Panc1 (cell line): ENCODE measurements at regions not wholly inside any gene's neighbourhood (a gene's known extent, or its start where the extent isn't known, plus 50 kb on each side); places are given as distances from the start of the nearest gene placed in this dataset.

Experiments
- ATAC-seq: fragments of 200-7000 bp; cut with Tn5 transposase; 2 replicates; pipeline ENCODE4 v1.9.1; 2020; ENCODE audit warnings: mild to moderate bottlenecking, moderate library complexity
- BruUV-seq: library from RNA; stranded (reverse); fragments of 400-500 nt; replicated peaks from 2 replicates; lab custom pipeline; 2021; lab: Mats Ljungman, UMichigan
- CTCF ChIA-PET: fragments of 300-600 bp; sonication (Branson Sonifier 250); formaldehyde crosslinking; loops from one replicate; lab custom pipeline; 2022; ENCODE audit warnings: antibody characterized with exemption; lab: Charles Lee
- POLR2A ChIA-PET: fragments of 300-600 bp; sonication (Branson Sonifier 250); formaldehyde crosslinking; loops from one replicate; lab custom pipeline; 2022; ENCODE audit warnings: antibody characterized with exemption; lab: Charles Lee
- DNase-seq: peaks from one replicate; pipeline ENCODE4 v3.0.0-alpha.2; 2010; ENCODE audit warnings: low read depth, low spot score
- H3K27ac ChIP-seq: 2 replicates; pipeline ENCODE4 v1.5.1; 2011; ENCODE audit warnings: mild to moderate bottlenecking, low read length, inconsistent platforms
- H3K27me3 ChIP-seq: fragments of 200-500 bp; sonication (Bioruptor generic); 2 replicates; pipeline ENCODE4 v1.6.0; 2014; ENCODE audit warnings: low read length, inconsistent platforms; ENCODE audit not compliant: control insufficient read depth, insufficient read depth
- H3K36me3 ChIP-seq: fragments of 200-500 bp; sonication (Bioruptor generic); 2 replicates; pipeline ENCODE4 v1.5.1; 2014; ENCODE audit warnings: inconsistent platforms, mild to moderate bottlenecking, low read length, moderate library complexity; ENCODE audit not compliant: control insufficient read depth, insufficient read depth
- H3K4me1 ChIP-seq: 2 replicates; pipeline ENCODE4 v1.5.1; 2011; ENCODE audit warnings: inconsistent platforms, mild to moderate bottlenecking, low read length, moderate library complexity; ENCODE audit not compliant: control insufficient read depth, insufficient read depth
- H3K4me3 ChIP-seq, 2 experiments: 2 replicates each; pipeline ENCODE4 v1.5.1; 2011 to 2012; ENCODE audit warnings: low read depth in 2 of 2, low read length in 2 of 2, mild to moderate bottlenecking in 2 of 2, inconsistent platforms in 1 of 2, moderate library complexity in 1 of 2
- H3K9me3 ChIP-seq: fragments of 200-500 bp; sonication (Bioruptor generic); 2 replicates; pipeline ENCODE4 v1.5.1; 2014; ENCODE audit warnings: low read depth, mild to moderate bottlenecking, inconsistent platforms, low read length, moderate library complexity; ENCODE audit not compliant: control insufficient read depth, insufficient read depth
- CTCF ChIP-seq: fragments of 450-650 bp; IDR thresholded peaks from 2 replicates; pipeline ENCODE4 v1.5.1; 2017; ENCODE audit warnings: mild to moderate bottlenecking
- POLR2AphosphoS5 ChIP-seq: IDR thresholded peaks from 2 replicates; pipeline ENCODE4 v1.6.1; 2012; ENCODE audit warnings: mild to moderate bottlenecking, low read depth, low read length, moderate library complexity
- REST ChIP-seq, 2 experiments: IDR thresholded peaks; 2 replicates each; pipeline ENCODE4 v1.6.1; 2011 to 2012; ENCODE audit warnings: low read depth in 2 of 2, control low read depth in 1 of 2, low read length in 1 of 2, mild to moderate bottlenecking in 1 of 2, moderate library complexity in 1 of 2; ENCODE audit not compliant: insufficient read depth in 1 of 2
- SIN3A ChIP-seq: IDR thresholded peaks from 2 replicates; pipeline ENCODE4 v1.6.1; 2012; ENCODE audit warnings: low read depth, mild to moderate bottlenecking, low read length, moderate library complexity, borderline replicate concordance; ENCODE audit not compliant: insufficient read depth
- TCF7L2 ChIP-seq: IDR thresholded peaks from 2 replicates; pipeline ENCODE4 v1.6.1; 2011; ENCODE audit warnings: mild to moderate bottlenecking, low read depth, low read length, inconsistent platforms
- in situ Hi-C: cut with HindIII; loops from 2 replicates; pipeline ENCODE4 v1.10.0; 2016; ENCODE audit warnings: low sequenced_read_pairs, low pct_unique_long_range_greater_than_20kb
- intact Hi-C: fragments of 100-400 bp; cut with micrococcal nuclease; formaldehyde crosslinking; loops from one replicate; pipeline ENCODE4 v1.10.0; 2022; ENCODE audit not compliant: unreplicated experiment

- H3K4me3 ChIP-seq = no peak overlapping the region
- H3K27ac ChIP-seq = no peak overlapping the region
- ChIA-PET POLR2A (no interaction called here), CTCF (no interaction called here)
- no peak for ATAC-seq
- no peaks in the 10 kb centered on the region for H3K36me3 ChIP-seq
- DNase-seq = no peak
- BruUV-seq = no TSS peak
- intact Hi-C loops (no loop called here), in situ Hi-C loops (no loop called here)
- no peaks in the 10 kb centered on the region for H3K4me1 ChIP-seq
- TF ChIP-seq POLR2AphosphoS5 = no peak
- no peak for TF ChIP-seq REST (IDR thresholded peaks at IDR 0.05; ENCODE audit: insufficient read depth in 1 of 2, low read depth in 2 of 2, low read length in 1 of 2)
- TF ChIP-seq CTCF = no peak
- TF ChIP-seq TCF7L2 = no peak
- no peak for TF ChIP-seq SIN3A
- H3K27me3 ChIP-seq = no peaks in the 10 kb centered on the region
- no peaks in the 10 kb centered on the region for H3K9me3 ChIP-seq
Observed at GRCh38 chr11:121374286-121374985, 77.7 kb upstream of the SORL1 start.

- no peaks in the 10 kb centered on the region for H3K27me3 ChIP-seq
- DNase-seq (no peak), ATAC-seq (no peak)
- H3K27ac ChIP-seq = no peak overlapping the region
- no peaks in the 10 kb centered on the region for H3K9me3 ChIP-seq
- no TSS peak for BruUV-seq
- H3K4me1 ChIP-seq = no peaks in the 10 kb centered on the region
- no peaks in the 10 kb centered on the region for H3K36me3 ChIP-seq
- no peak overlapping the region for H3K4me3 ChIP-seq
- ChIA-PET POLR2A (interaction anchor here (0.6 kb wide), 1 partner anchor 12 kb away, joined by 10 read pairs; no protein-coding TSS in a partner anchor), CTCF (no interaction called here)
- TF ChIP-seq POLR2AphosphoS5 (no peak), REST (IDR thresholded peaks at IDR 0.05; ENCODE audit: insufficient read depth in 1 of 2, low read depth in 2 of 2, low read length in 1 of 2) (no peak), CTCF (no peak), TCF7L2 (no peak), SIN3A (no peak)
- in situ Hi-C loops = no loop called here
- intact Hi-C loops = no loop called here
Observed at GRCh38 chr11:121376130-121376529, 76.0 kb upstream of the SORL1 start.
